HG03139 (cell line): ENCODE measurements at regions not wholly inside any gene's neighbourhood (a gene's known extent, or its start where the extent isn't known, plus 50 kb on each side); places are given as distances from the start of the nearest gene placed in this dataset.
"Not testable (repeated sequence)": the region's sequence is repeated elsewhere in the genome, so short reads cannot be mapped to it uniquely, and the experiment has no call there.

ENCODE experiments used
- ATAC-seq: cut with Tn5 transposase; IDR thresholded peaks from one replicate; pipeline ENCODE4 v1.9.1; 2021; ENCODE audit not compliant: unreplicated experiment

GRCh38 chr22:22756109-22756508, 111.7 kb downstream of the GGTLC2 start:
- ATAC-seq, result no peak

GRCh38 chr22:22756551-22757201, 112.3 kb downstream of the GGTLC2 start:
- not testable (repeated sequence) for ATAC-seq

GRCh38 chr22:22758101-22758807, 113.8 kb downstream of the GGTLC2 start:
- ATAC-seq, result not testable (repeated sequence)

GRCh38 chr22:22759371-22759770, 115.0 kb downstream of the GGTLC2 start:
- no peak for ATAC-seq

GRCh38 chr22:22759889-22760546, 115.6 kb downstream of the GGTLC2 start:
- no peak for ATAC-seq

GRCh38 chr22:22761606-22761962, 117.2 kb downstream of the GGTLC2 start:
- no peak for ATAC-seq

GRCh38 chr22:22761963-22762772, 117.8 kb downstream of the GGTLC2 start:
- ATAC-seq, result no peak

- no peak for ATAC-seq
Measured at GRCh38 chr22:22763512-22763911, 119.1 kb downstream of the GGTLC2 start.

- ATAC-seq, result no peak
Measured at GRCh38 chr22:22764085-22764484, 119.7 kb downstream of the GGTLC2 start.

GRCh38 chr22:22767876-22768602, 119.6 kb upstream of the IGLL5 start:
- ATAC-seq, result no peak

- ATAC-seq, result no peak
Measured at GRCh38 chr22:22768885-22769284, 118.7 kb upstream of the IGLL5 start.

GRCh38 chr22:22769434-22770279, 118.0 kb upstream of the IGLL5 start:
- ATAC-seq, result no peak

- ATAC-seq, result no peak
Measured at GRCh38 chr22:22770280-22770871, 117.2 kb upstream of the IGLL5 start.

- no peak for ATAC-seq
Measured at GRCh38 chr22:22770881-22771280, 116.7 kb upstream of the IGLL5 start.

- no peak for ATAC-seq
Measured at GRCh38 chr22:22771696-22772377, 115.8 kb upstream of the IGLL5 start.

GRCh38 chr22:22772396-22772795, 115.2 kb upstream of the IGLL5 start:
- no peak for ATAC-seq

- no peak for ATAC-seq
Measured at GRCh38 chr22:22772883-22773282, 114.7 kb upstream of the IGLL5 start.

- ATAC-seq, result no peak
Measured at GRCh38 chr22:22773427-22773826, 114.2 kb upstream of the IGLL5 start.
